Parathyroid adenoma (tissue), 2 donors: ENCODE measurements at regions not wholly inside any gene's neighbourhood (a gene's known extent, or its start where the extent isn't known, plus 50 kb on each side); places are given as distances from the start of the nearest gene placed in this dataset.
A peak's percentile ranks its signal among the peaks of the same experiment; 100 is the strongest.

Source experiments
- H2AFZ ChIP-seq: fragments of 300-600 bp; sonication (generic); one replicate; pipeline ENCODE4 v1.7.0; 2017; ENCODE audit warnings: antibody characterized with exemption, mild to moderate bottlenecking
- H3K27ac ChIP-seq: fragments of 300-600 bp; sonication (generic); one replicate; pipeline ENCODE4 v1.7.0; 2017
- H3K27me3 ChIP-seq: fragments of 300-600 bp; sonication (generic); one replicate; pipeline ENCODE4 v1.7.0; 2017; ENCODE audit warnings: low read length; ENCODE audit not compliant: control insufficient read depth, insufficient read depth
- H3K36me3 ChIP-seq: fragments of 300-600 bp; sonication (generic); one replicate; pipeline ENCODE4 v1.7.0; 2017; ENCODE audit warnings: low read length; ENCODE audit not compliant: control insufficient read depth, insufficient read depth
- H3K4me1 ChIP-seq: fragments of 300-600 bp; sonication (generic); one replicate; pipeline ENCODE4 v1.7.0; 2017; ENCODE audit warnings: control low read depth
- H3K4me2 ChIP-seq: fragments of 300-600 bp; sonication (generic); one replicate; pipeline ENCODE4 v1.7.0; 2017; ENCODE audit warnings: low read length
- H3K4me3 ChIP-seq: fragments of 300-600 bp; sonication (generic); one replicate; pipeline ENCODE4 v1.7.0; 2017; ENCODE audit warnings: low read depth, low read length
- H3K79me2 ChIP-seq: fragments of 300-600 bp; sonication (generic); one replicate; pipeline ENCODE4 v1.7.0; 2017; ENCODE audit warnings: control low read depth
- H3K9ac ChIP-seq: fragments of 300-600 bp; sonication (generic); one replicate; pipeline ENCODE4 v1.7.0; 2017; ENCODE audit warnings: mild to moderate bottlenecking
- H3K9me3 ChIP-seq: fragments of 300-600 bp; sonication (generic); one replicate; pipeline ENCODE4 v1.7.0; 2017; ENCODE audit warnings: low read length; ENCODE audit not compliant: control insufficient read depth
- TF ChIP-seq, protein P1 (sequence below): fragments of 300-600 bp; sonication (generic); IDR thresholded peaks from one replicate; pipeline ENCODE4 v1.7.0; 2017; ENCODE audit warnings: antibody characterized with exemption, mild to moderate bottlenecking
- donor health status: primary hyperparathyroidism.

DNA sequence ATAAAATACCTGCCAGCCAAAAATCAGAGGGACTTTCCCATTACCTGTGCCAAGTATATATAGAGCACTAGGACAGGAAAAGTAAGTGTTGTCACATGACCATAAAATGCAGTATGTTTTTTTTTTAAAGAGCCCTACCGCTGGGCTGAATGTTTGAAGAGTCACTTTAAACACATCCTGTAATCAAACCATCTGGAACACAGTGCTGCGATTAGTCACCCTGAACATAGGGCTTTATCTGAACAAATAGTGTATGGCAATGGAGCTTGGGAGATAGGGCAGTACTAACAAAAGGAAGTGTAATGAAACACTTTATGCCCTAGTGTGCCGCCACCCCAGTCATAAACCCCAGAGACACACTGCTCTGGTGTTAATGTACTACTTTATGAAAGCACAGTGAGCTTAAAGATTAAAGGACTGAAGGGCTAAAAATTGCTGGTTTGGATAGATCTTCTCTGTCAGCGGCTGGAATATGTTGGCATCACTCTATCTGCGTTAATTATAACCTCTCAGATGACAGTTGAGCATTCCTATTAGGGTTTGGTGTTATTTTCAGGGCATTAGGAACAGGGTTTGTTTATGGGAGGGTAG, 90.4 kb downstream of the ZNF608 start:
- no peak overlapping the region for H3K27ac ChIP-seq
- H3K9ac ChIP-seq, result no peak overlapping the region

GRCh38 chr5:124655251-124655917, 91.1 kb downstream of the ZNF608 start:
- Histone ChIP-seq H3K27ac (no peak overlapping the region), H3K79me2 (no peaks in the 10 kb centered on the region), H2AFZ (no peak overlapping the region), H3K36me3 (no peaks in the 10 kb centered on the region), H3K27me3 (no peaks in the 10 kb centered on the region), H3K4me3 (no peak overlapping the region), H3K9ac (no peak overlapping the region), H3K9me3 (no peaks in the 10 kb centered on the region), H3K4me1 (peaks cover 15% of the 10 kb centered on the region), H3K4me2 (no peak overlapping the region)
- TF ChIP-seq, protein P1, sequence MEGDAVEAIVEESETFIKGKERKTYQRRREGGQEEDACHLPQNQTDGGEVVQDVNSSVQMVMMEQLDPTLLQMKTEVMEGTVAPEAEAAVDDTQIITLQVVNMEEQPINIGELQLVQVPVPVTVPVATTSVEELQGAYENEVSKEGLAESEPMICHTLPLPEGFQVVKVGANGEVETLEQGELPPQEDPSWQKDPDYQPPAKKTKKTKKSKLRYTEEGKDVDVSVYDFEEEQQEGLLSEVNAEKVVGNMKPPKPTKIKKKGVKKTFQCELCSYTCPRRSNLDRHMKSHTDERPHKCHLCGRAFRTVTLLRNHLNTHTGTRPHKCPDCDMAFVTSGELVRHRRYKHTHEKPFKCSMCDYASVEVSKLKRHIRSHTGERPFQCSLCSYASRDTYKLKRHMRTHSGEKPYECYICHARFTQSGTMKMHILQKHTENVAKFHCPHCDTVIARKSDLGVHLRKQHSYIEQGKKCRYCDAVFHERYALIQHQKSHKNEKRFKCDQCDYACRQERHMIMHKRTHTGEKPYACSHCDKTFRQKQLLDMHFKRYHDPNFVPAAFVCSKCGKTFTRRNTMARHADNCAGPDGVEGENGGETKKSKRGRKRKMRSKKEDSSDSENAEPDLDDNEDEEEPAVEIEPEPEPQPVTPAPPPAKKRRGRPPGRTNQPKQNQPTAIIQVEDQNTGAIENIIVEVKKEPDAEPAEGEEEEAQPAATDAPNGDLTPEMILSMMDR, result no peak

More for the DNA sequence above, 90.4 kb downstream of the ZNF608 start:
- Histone ChIP-seq H3K36me3 (no peaks in the 10 kb centered on the region), H3K27me3 (no peaks in the 10 kb centered on the region), H2AFZ (peak overlapping the region; percentile 23), H3K9me3 (no peaks in the 10 kb centered on the region), H3K4me1 (peaks cover 15% of the 10 kb centered on the region), H3K4me2 (no peak overlapping the region), H3K4me3 (no peak overlapping the region), H3K79me2 (no peaks in the 10 kb centered on the region)
- TF ChIP-seq, protein P1, result no peak

DNA sequence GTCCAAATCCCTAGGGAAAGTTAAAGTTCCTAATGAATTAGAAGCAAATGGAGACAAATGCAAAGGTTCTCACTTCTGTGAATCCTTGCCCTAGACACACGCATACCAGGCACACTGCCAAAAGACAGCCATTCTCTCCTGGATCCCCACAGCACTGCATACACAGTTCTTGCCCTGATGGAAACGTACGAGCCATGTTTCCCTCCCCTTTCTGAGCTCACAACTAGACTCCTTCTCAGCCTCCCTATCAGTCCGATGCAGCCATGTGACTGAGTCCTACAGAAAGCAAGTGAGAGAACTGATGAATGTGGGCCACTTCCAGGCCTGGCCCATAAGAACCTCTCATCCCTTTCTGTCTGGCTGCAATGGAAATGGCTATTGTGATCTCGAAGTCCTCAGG, 92.0 kb downstream of the ZNF608 start:
- Histone ChIP-seq H3K9ac (no peak overlapping the region), H3K27me3 (no peaks in the 10 kb centered on the region), H3K79me2 (no peaks in the 10 kb centered on the region), H3K4me2 (no peak overlapping the region), H3K36me3 (no peaks in the 10 kb centered on the region), H3K27ac (no peak overlapping the region), H3K4me1 (peaks cover 15% of the 10 kb centered on the region), H2AFZ (no peak overlapping the region), H3K4me3 (no peak overlapping the region), H3K9me3 (no peaks in the 10 kb centered on the region)
- TF ChIP-seq, protein P1, result no peak

DNA sequence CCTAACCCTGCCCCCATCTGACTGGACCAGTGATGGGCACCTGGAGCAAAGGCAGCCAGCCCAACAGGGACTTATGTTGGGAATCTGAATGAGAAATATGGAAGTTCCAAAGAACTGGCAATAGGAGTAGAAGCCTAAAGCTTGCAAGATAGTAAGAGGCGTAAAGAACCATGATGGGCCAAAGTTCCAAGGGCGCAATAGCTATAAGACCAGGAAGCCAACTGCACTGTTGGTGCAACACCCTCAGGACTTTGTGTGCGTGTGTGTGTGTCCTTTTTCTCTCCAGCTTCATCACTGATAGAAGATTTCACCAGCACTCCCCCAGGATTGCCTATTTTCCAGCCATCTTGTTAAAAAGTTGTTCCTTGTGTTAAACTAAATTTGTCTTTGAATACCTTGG, 92.8 kb downstream of the ZNF608 start:
- Histone ChIP-seq H3K27ac (no peak overlapping the region), H3K4me3 (no peak overlapping the region), H3K9me3 (no peaks in the 10 kb centered on the region), H3K9ac (no peak overlapping the region), H2AFZ (no peak overlapping the region), H3K4me2 (no peak overlapping the region), H3K79me2 (no peaks in the 10 kb centered on the region), H3K27me3 (no peaks in the 10 kb centered on the region), H3K36me3 (no peaks in the 10 kb centered on the region), H3K4me1 (peaks cover 15% of the 10 kb centered on the region)
- TF ChIP-seq, protein P1, result no peak
